ENCODE measurements at regions not wholly inside any gene's neighbourhood (a gene's known extent, or its start where the extent isn't known, plus 50 kb on each side); places are given as distances from the start of the nearest gene placed in this dataset.

- Histone ChIP-seq H2AK5ac (ENCODE audit: insufficient read length, low read length) (no peak overlapping the region), H3K9me3 (ENCODE audit: control insufficient read depth, low read depth, low read length) (no peaks in the 10 kb centered on the region), H3T11ph (ENCODE audit: low read length) (no peak overlapping the region), H3K79me2 (ENCODE audit: insufficient read depth, low read length) (no peaks in the 10 kb centered on the region), H2BK5ac (ENCODE audit: insufficient read length, low read length) (no peak overlapping the region), H4K91ac (ENCODE audit: insufficient read length, low read depth, low read length) (no peak overlapping the region), H2AFZ (ENCODE audit: low read length) (no peak overlapping the region), H4K5ac (ENCODE audit: insufficient read length, low read depth, low read length) (no peak overlapping the region), H3K23me2 (ENCODE audit: insufficient read length, low read depth, low read length, poor library complexity, severe bottlenecking) (no peaks in the 10 kb centered on the region), H4K8ac (replicated peaks; ENCODE audit: insufficient read length, low read depth, low read length) (no peak overlapping the region), H3K79me1 (ENCODE audit: insufficient read depth, low read depth, low read length, poor library complexity, severe bottlenecking) (no peaks in the 10 kb centered on the region), H3K18ac (ENCODE audit: insufficient read length, low read depth, low read length) (no peak overlapping the region), H2BK15ac (ENCODE audit: low read depth, low read length) (no peak overlapping the region), H3K56ac (ENCODE audit: insufficient read length, low read depth, low read length) (no peak overlapping the region), H2BK12ac (ENCODE audit: insufficient read length, low read depth, low read length) (no peak overlapping the region), H3K4me1 (ENCODE audit: insufficient read depth, low read length) (peaks cover 9% of the 10 kb centered on the region; the same call in 1 of the 2 replicates), H3K9ac (ENCODE audit: extremely low read depth, insufficient read length, low read length) (no peak overlapping the region), H3K27ac (ENCODE audit: insufficient read length, low read depth, low read length) (no peak overlapping the region), H3K23ac (ENCODE audit: insufficient read length, low read depth, low read length) (no peak overlapping the region), H3K4me2 (ENCODE audit: insufficient read depth, insufficient read length, low read length) (no peak overlapping the region), H2BK120ac (ENCODE audit: low read depth, low read length, poor library complexity, severe bottlenecking) (no peak overlapping the region), H3K4ac (ENCODE audit: low read depth, low read length) (no peak overlapping the region), H3K14ac (ENCODE audit: insufficient read depth, low read length) (no peak overlapping the region), H4K20me1 (ENCODE audit: control insufficient read depth, insufficient read depth, insufficient read length) (no peaks in the 10 kb centered on the region), H2BK20ac (ENCODE audit: low read depth, low read length, poor library complexity, severe bottlenecking) (no peak overlapping the region), H3K27me3 (ENCODE audit: insufficient read depth, low read length) (no peaks in the 10 kb centered on the region)
- H3K27me3 Mint-ChIP-seq (ENCODE audit: low read depth), result no peaks in the 10 kb centered on the region
- H3K36me3 Mint-ChIP-seq (ENCODE audit: insufficient read depth in 1 of 3, low read depth in 3 of 3), result peaks cover 0 to 14% (median 0%) of the 10 kb centered on the region in 3 experiments; a peak in 3 of 7 replicates
- no peak overlapping the region for H3K27ac Mint-ChIP-seq
- peaks cover 1 to 6% of the 10 kb centered on the region in 2 experiments; a peak in 4 of 5 replicates for H3K9me3 Mint-ChIP-seq
- H3K4me1 Mint-ChIP-seq, result peaks cover 60% of the 10 kb centered on the region in 2 experiments
- H3K4me3 Mint-ChIP-seq, result no peak overlapping the region
- DNase-seq, result no peak
- no peak for TF ChIP-seq CTCF (conservative IDR thresholded peaks at IDR 0.05)
- WGBS (ENCODE audit: extremely low coverage, insufficient read length, low lambda C conversion rate), result 100% methylated on average over 2 of the region's 2 CpGs
Measured at GRCh38 chr3:78349571-78349970, 1309.7 kb downstream of the ROBO2 start.
